ENCODE measurements at regions not wholly inside any gene's neighbourhood (a gene's known extent, or its start where the extent isn't known, plus 50 kb on each side); places are given as distances from the start of the nearest gene placed in this dataset.

DNA sequence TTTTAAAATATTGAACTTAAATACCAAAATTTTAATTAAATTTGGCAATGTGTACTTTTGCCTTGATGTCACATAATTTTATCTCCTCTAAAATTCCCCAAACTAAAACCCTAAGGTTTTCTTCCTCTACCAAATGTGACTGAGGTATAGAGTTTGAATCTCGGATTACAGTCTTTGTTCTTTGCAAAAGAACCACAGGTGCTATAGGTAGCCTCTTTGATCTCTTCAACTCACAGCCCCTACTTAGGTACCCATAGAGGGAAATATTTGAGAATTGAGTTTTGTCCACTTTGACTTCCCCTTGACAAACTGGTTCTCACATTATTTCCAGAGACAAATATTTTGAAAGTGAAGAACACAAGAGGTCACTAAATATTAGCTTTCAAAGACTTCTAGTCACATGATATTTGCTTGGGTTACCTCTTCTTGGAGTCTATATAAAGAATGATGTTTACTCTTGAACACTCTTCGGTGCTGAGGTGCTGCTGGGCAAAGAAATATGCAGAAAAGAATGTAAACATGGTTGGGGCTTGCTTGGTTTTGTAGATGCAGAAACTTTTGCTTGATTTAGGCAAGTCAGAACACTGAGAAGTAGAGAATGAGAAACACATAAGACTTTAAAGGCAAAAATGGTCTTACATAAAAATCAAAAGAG is 120.8 kb upstream of the MCTP2 start:
- no peak for TF ChIP-seq POLR2A (IDR thresholded peaks at IDR 0.05)
- TF ChIP-seq, protein P1, sequence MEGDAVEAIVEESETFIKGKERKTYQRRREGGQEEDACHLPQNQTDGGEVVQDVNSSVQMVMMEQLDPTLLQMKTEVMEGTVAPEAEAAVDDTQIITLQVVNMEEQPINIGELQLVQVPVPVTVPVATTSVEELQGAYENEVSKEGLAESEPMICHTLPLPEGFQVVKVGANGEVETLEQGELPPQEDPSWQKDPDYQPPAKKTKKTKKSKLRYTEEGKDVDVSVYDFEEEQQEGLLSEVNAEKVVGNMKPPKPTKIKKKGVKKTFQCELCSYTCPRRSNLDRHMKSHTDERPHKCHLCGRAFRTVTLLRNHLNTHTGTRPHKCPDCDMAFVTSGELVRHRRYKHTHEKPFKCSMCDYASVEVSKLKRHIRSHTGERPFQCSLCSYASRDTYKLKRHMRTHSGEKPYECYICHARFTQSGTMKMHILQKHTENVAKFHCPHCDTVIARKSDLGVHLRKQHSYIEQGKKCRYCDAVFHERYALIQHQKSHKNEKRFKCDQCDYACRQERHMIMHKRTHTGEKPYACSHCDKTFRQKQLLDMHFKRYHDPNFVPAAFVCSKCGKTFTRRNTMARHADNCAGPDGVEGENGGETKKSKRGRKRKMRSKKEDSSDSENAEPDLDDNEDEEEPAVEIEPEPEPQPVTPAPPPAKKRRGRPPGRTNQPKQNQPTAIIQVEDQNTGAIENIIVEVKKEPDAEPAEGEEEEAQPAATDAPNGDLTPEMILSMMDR (IDR thresholded peaks at IDR 0.05), result no peak
- Histone ChIP-seq H3K27ac (no peak overlapping the region), H3K27me3 (no peaks in the 10 kb centered on the region), H3K9me3 (no peaks in the 10 kb centered on the region), H3K4me1 (no peaks in the 10 kb centered on the region), H3K4me3 (no peak overlapping the region), H3K36me3 (ENCODE audit: low read depth, missing control alignments) (no peaks in the 10 kb centered on the region)
- no peak for DNase-seq
- WGBS, 2 donors, result 77 to 82% methylated on average over 2 of the region's 2 CpGs
- intact Hi-C loops (cut with DNase I; ENCODE audit: low total_unique reads), result no loop called here

DNA sequence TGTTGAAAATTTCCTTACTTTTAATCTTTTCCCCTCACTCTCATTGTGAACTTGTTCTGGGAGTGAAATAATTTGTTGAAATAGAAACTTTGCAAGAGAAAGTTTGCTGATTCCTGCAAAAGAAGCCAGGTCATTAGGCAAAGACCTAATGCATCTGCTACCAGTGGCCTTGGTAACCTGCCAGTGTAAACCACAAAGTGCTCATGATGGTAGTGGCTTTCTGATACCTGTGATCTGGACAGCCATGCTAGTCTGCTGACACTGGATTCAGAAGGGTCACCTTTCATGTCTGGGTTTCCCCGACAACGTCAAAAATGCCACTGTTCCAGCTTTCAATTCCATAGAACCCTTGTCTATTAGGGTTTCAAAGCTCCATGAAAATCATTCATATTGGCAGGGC is 123.7 kb upstream of the MCTP2 start:
- no peak for TF ChIP-seq POLR2A (IDR thresholded peaks at IDR 0.05)
- TF ChIP-seq, protein P1 (IDR thresholded peaks at IDR 0.05), result no peak
- Histone ChIP-seq H3K4me1 (no peaks in the 10 kb centered on the region), H3K36me3 (ENCODE audit: low read depth, missing control alignments) (no peaks in the 10 kb centered on the region), H3K4me3 (no peak overlapping the region), H3K9me3 (no peaks in the 10 kb centered on the region), H3K27ac (no peak overlapping the region), H3K27me3 (no peaks in the 10 kb centered on the region)
- intact Hi-C loops (cut with DNase I; ENCODE audit: low total_unique reads), result no loop called here
- 100% methylated on average over 2 of the region's 2 CpGs for WGBS, 2 donors
- no peak for DNase-seq

DNA sequence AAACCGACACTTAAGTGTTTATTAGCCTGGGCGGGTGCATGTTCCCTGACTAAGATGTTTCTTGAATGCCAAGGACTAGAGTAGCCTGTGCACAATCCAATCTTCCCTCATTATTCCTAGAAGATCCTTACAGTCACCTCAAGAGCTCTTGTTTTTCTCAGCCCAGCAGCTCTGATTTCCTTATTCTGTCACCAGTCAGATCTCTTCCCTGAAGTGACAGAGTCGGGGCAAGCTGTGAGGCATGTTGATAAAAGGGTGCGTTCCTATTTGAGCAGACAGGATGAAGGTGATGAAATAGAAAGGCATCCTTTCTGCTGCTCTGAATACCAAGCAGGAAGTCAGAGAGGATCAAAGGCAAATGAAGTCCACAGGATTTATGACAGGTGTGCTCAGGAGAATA is 125.6 kb upstream of the MCTP2 start:
- Histone ChIP-seq H3K4me3 (no peak overlapping the region), H3K27me3 (no peaks in the 10 kb centered on the region), H3K4me1 (no peaks in the 10 kb centered on the region), H3K36me3 (ENCODE audit: low read depth, missing control alignments) (no peaks in the 10 kb centered on the region), H3K9me3 (no peaks in the 10 kb centered on the region), H3K27ac (no peak overlapping the region)
- WGBS, 2 donors, result 55 to 56% methylated on average over 4 of the region's 4 CpGs
- intact Hi-C loops (cut with DNase I; ENCODE audit: low total_unique reads), result no loop called here
- DNase-seq, result no peak
- TF ChIP-seq POLR2A (IDR thresholded peaks at IDR 0.05), result no peak
- TF ChIP-seq, protein P1 (IDR thresholded peaks at IDR 0.05), result no peak

DNA sequence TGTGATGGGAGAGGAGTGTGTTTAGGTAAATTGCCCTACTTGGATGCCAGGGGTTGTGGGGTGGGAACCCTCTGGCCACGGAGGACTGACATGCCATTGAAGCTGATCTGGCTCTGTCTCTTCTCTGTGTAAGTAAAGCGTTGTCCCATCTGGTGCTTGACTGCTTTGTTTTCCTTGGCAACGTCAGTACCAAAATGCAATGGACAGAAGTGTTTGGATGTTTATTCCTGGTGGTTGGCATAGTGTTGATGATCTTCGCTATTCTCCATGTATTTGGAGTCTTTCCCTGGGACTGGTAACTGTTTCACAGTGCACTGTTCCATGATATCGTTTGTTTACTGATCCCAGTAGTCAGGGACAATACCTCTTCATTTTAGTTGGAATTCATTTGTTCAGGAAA is 130.5 kb upstream of the MCTP2 start:
- H3K27ac ChIP-seq, result no peak overlapping the region
- intact Hi-C loops (cut with DNase I; ENCODE audit: low total_unique reads), result no loop called here
- no peaks in the 10 kb centered on the region for H3K36me3 ChIP-seq (ENCODE audit: low read depth, missing control alignments)
- H3K4me1 ChIP-seq, result no peaks in the 10 kb centered on the region
- TF ChIP-seq, protein P1 (IDR thresholded peaks at IDR 0.05), result no peak
- TF ChIP-seq POLR2A (IDR thresholded peaks at IDR 0.05), result no peak
- 18 to 28% methylated on average over 5 of the region's 5 CpGs for WGBS, 2 donors
- H3K4me3 ChIP-seq, result no peak overlapping the region
- H3K27me3 ChIP-seq, result no peaks in the 10 kb centered on the region
- H3K9me3 ChIP-seq, result no peaks in the 10 kb centered on the region
- DNase-seq, result no peak

DNA sequence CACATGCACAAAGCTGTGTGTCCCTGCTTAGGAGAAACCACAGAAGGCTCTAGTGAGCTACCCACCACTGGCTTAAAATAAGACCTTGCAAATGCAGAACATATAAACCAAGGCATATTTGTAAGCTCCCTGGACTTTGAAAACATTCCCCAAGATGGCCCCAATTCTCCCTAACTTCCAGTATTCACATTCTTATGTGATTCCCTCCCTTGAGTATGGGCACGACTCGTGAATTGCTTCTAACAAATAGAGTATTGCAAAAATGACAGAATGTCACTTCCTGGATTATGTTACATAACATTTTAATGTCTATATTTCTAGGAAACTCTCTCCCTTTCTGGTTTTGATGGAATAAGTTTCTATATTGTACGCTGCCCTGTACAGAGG is 131.8 kb upstream of the MCTP2 start:
- H3K4me1 ChIP-seq, result no peaks in the 10 kb centered on the region
- intact Hi-C loops (cut with DNase I; ENCODE audit: low total_unique reads), result no loop called here
- WGBS, 2 donors, result 82 to 90% methylated on average over 3 of the region's 3 CpGs
- no peaks in the 10 kb centered on the region for H3K9me3 ChIP-seq
- no peak overlapping the region for H3K27ac ChIP-seq
- TF ChIP-seq, protein P1 (IDR thresholded peaks at IDR 0.05), result no peak
- no peak for TF ChIP-seq POLR2A (IDR thresholded peaks at IDR 0.05)
- H3K4me3 ChIP-seq, result no peak overlapping the region
- no peaks in the 10 kb centered on the region for H3K27me3 ChIP-seq
- no peak for DNase-seq
- H3K36me3 ChIP-seq (ENCODE audit: low read depth, missing control alignments), result no peaks in the 10 kb centered on the region

Data from testis (tissue), 2 donors.